H1 (cell line): ENCODE measurements at regions not wholly inside any gene's neighbourhood (a gene's known extent, or its start where the extent isn't known, plus 50 kb on each side); places are given as distances from the start of the nearest gene placed in this dataset.
A peak's percentile ranks its signal among the peaks of the same experiment; 100 is the strongest.

Experiments used
- CTCF ChIA-PET: fragments of 300-600 bp; sonication (Branson Sonifier 250); formaldehyde crosslinking; loops from one replicate; lab custom pipeline; 2021; ENCODE audit not compliant: partially characterized antibody; lab: Charles Lee
- POLR2A ChIA-PET: fragments of 300-600 bp; sonication (Branson Sonifier 250); formaldehyde crosslinking; loops from one replicate; lab custom pipeline; 2021; ENCODE audit warnings: inconsistent platforms; ENCODE audit not compliant: partially characterized antibody; lab: Charles Lee
- DNase-seq, 2 experiments: peaks; one replicate each; pipeline versions ENCODE4 v3.0.0 to v3.0.0-alpha.2; 2010 to 2022; ENCODE audit warnings: low spot score in 2 of 2, low read depth in 1 of 2, mixed read lengths in 1 of 2
- FAIRE-seq: peaks from 2 replicates; lab custom pipeline; 2011; peaks lifted over from hg19 to GRCh38; lab: Jason Lieb, UNC
- H2AFZ ChIP-seq: 2 replicates; pipeline ENCODE4 v1.8.1; 2012; ENCODE audit warnings: low read length, inconsistent platforms
- H2AK5ac ChIP-seq: 2 replicates; pipeline ENCODE4 v1.6.1; 2013; ENCODE audit warnings: low read depth, low read length
- H2BK120ac ChIP-seq: replicated peaks from 2 replicates; pipeline ENCODE3; 2013; ENCODE audit warnings: low read depth, low read length, inconsistent platforms
- H2BK12ac ChIP-seq: 2 replicates; pipeline ENCODE4 v1.6.1; 2013; ENCODE audit warnings: low read depth, low read length
- H2BK15ac ChIP-seq: 2 replicates; pipeline ENCODE4 v1.6.1; 2013; ENCODE audit warnings: low read length
- H2BK20ac ChIP-seq: 2 replicates; pipeline ENCODE4 v1.6.1; 2013; ENCODE audit warnings: low read length
- H2BK5ac ChIP-seq: 2 replicates; pipeline ENCODE4 v1.6.1; 2013; ENCODE audit warnings: low read depth, low read length
- H3K14ac ChIP-seq: 2 replicates; pipeline ENCODE4 v1.6.1; 2013; ENCODE audit warnings: inconsistent platforms; ENCODE audit not compliant: insufficient read length
- H3K18ac ChIP-seq: 2 replicates; pipeline ENCODE4 v1.6.1; 2013; ENCODE audit warnings: low read length; ENCODE audit errors: extremely low read depth
- H3K23ac ChIP-seq: 2 replicates; pipeline ENCODE4 v1.6.1; 2013; ENCODE audit warnings: inconsistent platforms; ENCODE audit not compliant: insufficient read length
- H3K23me2 ChIP-seq: 2 replicates; pipeline ENCODE4 v1.6.1; 2013; ENCODE audit warnings: low read depth, low read length
- H3K27ac ChIP-seq: 2 replicates; pipeline ENCODE4 v1.6.1; 2011; ENCODE audit warnings: low read depth, low read length, inconsistent platforms
- H3K27me3 ChIP-seq, 4 experiments: replicated peaks in 1 of 4; 1 replicate in 1 of 4; 2 replicates in 3 of 4; pipeline versions ENCODE4 v1.6.1 to v1.8.1; 2011 to 2013; ENCODE audit warnings: low read length in 3 of 4, mild to moderate bottlenecking in 3 of 4, inconsistent platforms in 2 of 4, mixed read lengths in 2 of 4, moderate library complexity in 1 of 4; ENCODE audit not compliant: control insufficient read depth in 3 of 4, insufficient read depth in 3 of 4; ENCODE audit errors: extremely low read depth in 1 of 4
- H3K36me3 ChIP-seq, 4 experiments: 2 replicates each; pipeline versions ENCODE4 v1.6.1 to v1.8.1; 2011 to 2013; ENCODE audit warnings: mild to moderate bottlenecking in 4 of 4, low read length in 3 of 4, moderate library complexity in 2 of 4, control low read depth in 1 of 4, inconsistent platforms in 1 of 4; ENCODE audit not compliant: insufficient read depth in 4 of 4, control insufficient read depth in 2 of 4
- H3K4ac ChIP-seq: replicated peaks from 2 replicates; pipeline ENCODE3; 2013; ENCODE audit warnings: low read length, low read depth, mixed read lengths, inconsistent platforms; ENCODE audit not compliant: insufficient read length
- H3K4me1 ChIP-seq, 4 experiments: replicated peaks in 1 of 4; 1 replicate in 1 of 4; 2 replicates in 3 of 4; pipeline versions ENCODE4 v1.6.1 to v1.8.1; 2011 to 2013; ENCODE audit warnings: low read length in 3 of 4, inconsistent platforms in 2 of 4, mixed read lengths in 1 of 4; ENCODE audit not compliant: insufficient read depth in 4 of 4, control insufficient read depth in 3 of 4
- H3K4me2 ChIP-seq, 2 experiments: 2 replicates each; pipeline versions ENCODE4 v1.6.1 to v1.8.1; 2011 to 2013; ENCODE audit warnings: low read depth in 2 of 2, low read length in 2 of 2, control low read depth in 1 of 2, inconsistent platforms in 1 of 2, mild to moderate bottlenecking in 1 of 2; ENCODE audit not compliant: insufficient read depth in 1 of 2
- H3K4me3 ChIP-seq, 4 experiments: fragments of 200-600, 300-600 bp in 1 of 4; sonication (generic), shearing (Covaris generic), sonication (Bioruptor Twin) in 1 of 4; 2 replicates each; pipeline versions ENCODE4 v1.5.1 to v1.8.1; 2011 to 2016; ENCODE audit warnings: low read length in 4 of 4, low read depth in 3 of 4, control low read depth in 2 of 4, inconsistent platforms in 2 of 4, mild to moderate bottlenecking in 2 of 4, mixed read lengths in 1 of 4, moderate library complexity in 1 of 4; ENCODE audit not compliant: insufficient read depth in 2 of 4; ENCODE audit errors: extremely low read depth in 1 of 4
- H3K56ac ChIP-seq: replicated peaks from 2 replicates; pipeline ENCODE3; 2013; ENCODE audit warnings: low read depth, mild to moderate bottlenecking, mixed read lengths, low read length, inconsistent platforms; ENCODE audit not compliant: insufficient read length
- H3K79me1 ChIP-seq: 2 replicates; pipeline ENCODE4 v1.6.1; 2013; ENCODE audit warnings: low read depth, low read length, control low read depth
- H3K79me2 ChIP-seq, 2 experiments: 2 replicates each; pipeline versions ENCODE4 v1.6.1 to v1.8.1; 2012 to 2013; ENCODE audit warnings: low read length in 2 of 2, mild to moderate bottlenecking in 2 of 2, inconsistent platforms in 1 of 2; ENCODE audit not compliant: insufficient read depth in 2 of 2, control insufficient read depth in 1 of 2
- H3K9ac ChIP-seq, 4 experiments: replicated peaks in 1 of 4; 1 replicate in 1 of 4; 2 replicates in 3 of 4; pipeline versions ENCODE4 v1.6.1 to v1.8.1; 2011 to 2013; ENCODE audit warnings: low read depth in 3 of 4, low read length in 3 of 4, control low read depth in 2 of 4, mild to moderate bottlenecking in 2 of 4, moderate library complexity in 2 of 4, inconsistent platforms in 1 of 4; ENCODE audit errors: extremely low read depth in 1 of 4
- H3K9me3 ChIP-seq, 2 experiments: 2 replicates each; pipeline versions ENCODE4 v1.6.1 to v1.8.1; 2012 to 2013; ENCODE audit warnings: mild to moderate bottlenecking in 2 of 2, moderate library complexity in 2 of 2, control low read depth in 1 of 2, inconsistent platforms in 1 of 2, low read depth in 1 of 2, low read length in 1 of 2, mixed read lengths in 1 of 2; ENCODE audit not compliant: insufficient read depth in 2 of 2
- H4K20me1 ChIP-seq, 2 experiments: replicated peaks in 1 of 2; 2 replicates each; pipeline versions ENCODE3 to v1.8.1; 2011 to 2013; ENCODE audit warnings: inconsistent platforms in 2 of 2, low read length in 2 of 2, mild to moderate bottlenecking in 1 of 2; ENCODE audit not compliant: insufficient read depth in 2 of 2, control insufficient read depth in 1 of 2
- H4K5ac ChIP-seq: 2 replicates; pipeline ENCODE4 v1.6.1; 2013; ENCODE audit warnings: low read length, low read depth, mixed read lengths, inconsistent platforms; ENCODE audit not compliant: insufficient read length
- H4K8ac ChIP-seq: 2 replicates; pipeline ENCODE4 v1.8.0; 2013; ENCODE audit warnings: mild to moderate bottlenecking, moderate library complexity, low read length, inconsistent platforms; ENCODE audit not compliant: insufficient read depth; ENCODE audit errors: extremely low read depth
- H4K91ac ChIP-seq: replicated peaks from 2 replicates; pipeline ENCODE3; 2013; ENCODE audit warnings: low read length, mixed read lengths, inconsistent platforms; ENCODE audit not compliant: insufficient read length
- BACH1 ChIP-seq: IDR thresholded peaks from 2 replicates; pipeline ENCODE4 v1.6.1; 2012; ENCODE audit warnings: low read length, improper control_type of control experiment
- BCL11A ChIP-seq, 2 experiments: IDR thresholded peaks; one replicate each; pipeline ENCODE4 v1.6.1; 2011; ENCODE audit warnings: low read depth in 2 of 2, low read length in 2 of 2, mild to moderate bottlenecking in 2 of 2
- CBX5 ChIP-seq: fragments of 300-800, 300-1000 bp; sonication (generic); IDR thresholded peaks from 2 replicates; pipeline ENCODE4 v1.7.1; 2016; ENCODE audit warnings: antibody characterized with exemption, low read length, low read depth
- EGR1 ChIP-seq: IDR thresholded peaks from 2 replicates; pipeline ENCODE4 v1.6.1; 2011; ENCODE audit warnings: low read depth, low read length, borderline replicate concordance
- SAP30 ChIP-seq: fragments of 300-600 bp; sonication (generic); IDR thresholded peaks from 2 replicates; pipeline ENCODE4 v1.7.1; 2012; ENCODE audit warnings: low read length, moderate library complexity, mild to moderate bottlenecking, inconsistent platforms; ENCODE audit not compliant: insufficient read depth, insufficient replicate concordance
- SUZ12 ChIP-seq: fragments of 200-600 bp; sonication (generic); IDR thresholded peaks from 2 replicates; pipeline ENCODE4 v1.6.1; 2012; ENCODE audit warnings: mild to moderate bottlenecking, inconsistent platforms, low read length, moderate library complexity, mixed read lengths
- WGBS, 2 experiments: shearing (Covaris generic) in 1 of 2; methylation state at CpG; one replicate each; pipeline versions ENCODE4 v1.1.6 to v1.1.7; 2013 to 2015; ENCODE audit warnings: low lambda C conversion rate in 2 of 2, mixed read lengths in 2 of 2, inconsistent platforms in 1 of 2, low coverage in 1 of 2, missing lambda C conversion rate in 1 of 2; ENCODE audit not compliant: insufficient replicate concordance in 2 of 2, insufficient coverage in 1 of 2, insufficient read length in 1 of 2; ENCODE audit errors: extremely low coverage in 1 of 2, missing lambda C conversion rate in 1 of 2; 5-methylcytosine and 5-hydroxymethylcytosine counted together
- TF ChIP-seq, protein P1 (sequence below): IDR thresholded peaks from 2 replicates; pipeline ENCODE4 v1.6.1; 2012; ENCODE audit warnings: inconsistent platforms
- TF ChIP-seq, protein P2 (sequence below), 3 experiments: IDR thresholded peaks; 1 replicate in 2 of 3; 2 replicates in 1 of 3; pipeline versions ENCODE4 v1.5.1 to v1.6.1; 2011; ENCODE audit warnings: low read length in 3 of 3, mild to moderate bottlenecking in 3 of 3, inconsistent platforms in 2 of 3, low read depth in 1 of 3, moderate library complexity in 1 of 3; ENCODE audit not compliant: insufficient read depth in 1 of 3; ENCODE audit errors: control extremely low read depth in 1 of 3
- TF ChIP-seq, protein P3 (sequence below): IDR thresholded peaks from 2 replicates; pipeline ENCODE4 v1.6.1; 2012; ENCODE audit warnings: low read length, inconsistent platforms

DNA sequence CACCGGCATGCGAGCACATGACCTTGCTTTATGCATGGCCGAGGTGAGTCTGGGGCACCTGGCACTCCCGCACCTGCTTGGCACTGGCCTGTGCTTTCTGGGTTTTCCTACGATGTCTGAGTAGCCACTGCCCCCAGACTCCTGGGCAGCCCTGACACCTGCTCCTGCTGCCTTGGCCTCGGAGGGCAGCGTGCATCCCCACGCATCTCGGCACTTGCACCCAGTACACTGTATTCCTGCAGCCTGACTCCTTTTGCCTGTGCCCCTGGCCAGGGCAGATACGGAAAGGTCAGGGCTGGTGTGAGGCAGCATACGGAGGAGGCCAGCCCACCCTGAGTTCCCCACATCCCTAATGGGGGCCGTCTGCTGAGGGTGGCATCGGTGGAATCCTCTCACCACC lies 340.6 kb downstream of the TEX29 start:
- Histone ChIP-seq H3K4me3 (no peak overlapping the region), H2BK5ac (no peak overlapping the region), H2BK12ac (no peak overlapping the region), H4K8ac (no peak overlapping the region; the same call in 1 of the 2 replicates), H3K14ac (no peak overlapping the region), H3K27me3 (peaks cover 0 to 8% (median 4%) of the 10 kb centered on the region in 4 experiments; a peak in 3 of 7 replicates), H3K9ac (no peak overlapping the region), H3K23me2 (no peaks in the 10 kb centered on the region; the same call in 1 of the 2 replicates), H2AFZ (no peak overlapping the region), H3K9me3 (no peaks in the 10 kb centered on the region), H3K56ac (no peak overlapping the region), H4K20me1 (no peaks in the 10 kb centered on the region), H3K4me1 (peaks cover 0 to 11% (median 4%) of the 10 kb centered on the region in 4 experiments; a peak in 4 of 7 replicates), H2BK20ac (no peak overlapping the region), H3K27ac (no peak overlapping the region), H2BK120ac (no peak overlapping the region), H4K5ac (no peak overlapping the region), H3K36me3 (no peaks in the 10 kb centered on the region), H3K18ac (no peak overlapping the region), H2AK5ac (no peak overlapping the region), H3K79me2 (no peaks in the 10 kb centered on the region), H3K23ac (no peak overlapping the region), H4K91ac (no peak overlapping the region), H2BK15ac (no peak overlapping the region), H3K4me2 (no peak overlapping the region), H3K79me1 (no peaks in the 10 kb centered on the region), H3K4ac (no peak overlapping the region)
- peak in 1 of 2 experiments; percentile 23 for DNase-seq
- CTCF ChIA-PET, result interaction anchor here (1.6 kb wide), 1 partner anchor 31 kb away, joined by 4 read pairs; no protein-coding TSS in a partner anchor
- POLR2A ChIA-PET, result interaction anchor here (0.6 kb wide), 1 partner anchor 1456 kb away, joined by 4 read pairs; no protein-coding TSS in a partner anchor
- WGBS, 2 experiments, result 87% methylated on average over 13 of the region's 13 CpGs; no CpG with 5 or more reads in 1 of the 2 experiments
- FAIRE-seq, result no peak
- TF ChIP-seq, protein P1, sequence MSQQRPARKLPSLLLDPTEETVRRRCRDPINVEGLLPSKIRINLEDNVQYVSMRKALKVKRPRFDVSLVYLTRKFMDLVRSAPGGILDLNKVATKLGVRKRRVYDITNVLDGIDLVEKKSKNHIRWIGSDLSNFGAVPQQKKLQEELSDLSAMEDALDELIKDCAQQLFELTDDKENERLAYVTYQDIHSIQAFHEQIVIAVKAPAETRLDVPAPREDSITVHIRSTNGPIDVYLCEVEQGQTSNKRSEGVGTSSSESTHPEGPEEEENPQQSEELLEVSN, result no peak
- TF ChIP-seq EGR1, result no peak
- TF ChIP-seq BCL11A (IDR thresholded peaks at IDR 0.05; ENCODE audit: low read depth in 2 of 2, low read length in 2 of 2), result no peak
- TF ChIP-seq SAP30, result no peak
- TF ChIP-seq, protein P2, sequence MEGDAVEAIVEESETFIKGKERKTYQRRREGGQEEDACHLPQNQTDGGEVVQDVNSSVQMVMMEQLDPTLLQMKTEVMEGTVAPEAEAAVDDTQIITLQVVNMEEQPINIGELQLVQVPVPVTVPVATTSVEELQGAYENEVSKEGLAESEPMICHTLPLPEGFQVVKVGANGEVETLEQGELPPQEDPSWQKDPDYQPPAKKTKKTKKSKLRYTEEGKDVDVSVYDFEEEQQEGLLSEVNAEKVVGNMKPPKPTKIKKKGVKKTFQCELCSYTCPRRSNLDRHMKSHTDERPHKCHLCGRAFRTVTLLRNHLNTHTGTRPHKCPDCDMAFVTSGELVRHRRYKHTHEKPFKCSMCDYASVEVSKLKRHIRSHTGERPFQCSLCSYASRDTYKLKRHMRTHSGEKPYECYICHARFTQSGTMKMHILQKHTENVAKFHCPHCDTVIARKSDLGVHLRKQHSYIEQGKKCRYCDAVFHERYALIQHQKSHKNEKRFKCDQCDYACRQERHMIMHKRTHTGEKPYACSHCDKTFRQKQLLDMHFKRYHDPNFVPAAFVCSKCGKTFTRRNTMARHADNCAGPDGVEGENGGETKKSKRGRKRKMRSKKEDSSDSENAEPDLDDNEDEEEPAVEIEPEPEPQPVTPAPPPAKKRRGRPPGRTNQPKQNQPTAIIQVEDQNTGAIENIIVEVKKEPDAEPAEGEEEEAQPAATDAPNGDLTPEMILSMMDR (IDR thresholded peaks at IDR 0.05; ENCODE audit: control extremely low read depth in 1 of 3, insufficient read depth in 1 of 3, low read depth in 1 of 3, low read length in 3 of 3), result no peak
- TF ChIP-seq, protein P3, sequence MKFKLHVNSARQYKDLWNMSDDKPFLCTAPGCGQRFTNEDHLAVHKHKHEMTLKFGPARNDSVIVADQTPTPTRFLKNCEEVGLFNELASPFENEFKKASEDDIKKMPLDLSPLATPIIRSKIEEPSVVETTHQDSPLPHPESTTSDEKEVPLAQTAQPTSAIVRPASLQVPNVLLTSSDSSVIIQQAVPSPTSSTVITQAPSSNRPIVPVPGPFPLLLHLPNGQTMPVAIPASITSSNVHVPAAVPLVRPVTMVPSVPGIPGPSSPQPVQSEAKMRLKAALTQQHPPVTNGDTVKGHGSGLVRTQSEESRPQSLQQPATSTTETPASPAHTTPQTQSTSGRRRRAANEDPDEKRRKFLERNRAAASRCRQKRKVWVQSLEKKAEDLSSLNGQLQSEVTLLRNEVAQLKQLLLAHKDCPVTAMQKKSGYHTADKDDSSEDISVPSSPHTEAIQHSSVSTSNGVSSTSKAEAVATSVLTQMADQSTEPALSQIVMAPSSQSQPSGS, result no peak
- no peak for TF ChIP-seq CBX5
- no peak for TF ChIP-seq BACH1
- TF ChIP-seq SUZ12, result no peak
